ENCODE measurements at regions not wholly inside any gene's neighbourhood (a gene's known extent, or its start where the extent isn't known, plus 50 kb on each side); places are given as distances from the start of the nearest gene placed in this dataset.

DNA sequence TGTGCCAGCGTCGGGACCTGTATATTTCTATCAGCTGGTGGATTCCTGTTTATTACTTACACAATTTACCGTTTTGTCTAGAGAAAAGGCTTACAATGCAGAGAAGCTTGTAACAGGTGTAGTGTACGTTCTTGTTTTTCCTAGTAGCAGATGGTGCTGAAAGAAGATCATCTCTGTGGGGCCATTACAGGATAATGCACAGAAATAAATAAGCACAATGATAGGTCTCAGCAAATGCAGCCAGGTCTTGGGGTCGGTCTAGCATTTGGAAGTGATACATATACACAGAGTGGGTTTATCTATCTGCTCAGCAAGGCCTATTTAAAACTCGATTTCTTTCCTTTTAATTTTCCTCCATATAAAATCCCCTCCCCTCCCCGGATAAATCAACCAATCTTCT is 180.9 kb upstream of the LCORL start:
- intact Hi-C loops (cut with DNase I; ENCODE audit: low total_unique reads), result no loop called here
- Histone ChIP-seq H3K27ac (no peak overlapping the region), H3K27me3 (replicated peaks in 1 of 7) (no peaks in the 10 kb centered on the region), H3K4me3 (no peak overlapping the region), H3K36me3 (no peaks in the 10 kb centered on the region), H3K4me1 (no peaks in the 10 kb centered on the region), H3K9me3 (no peaks in the 10 kb centered on the region)
- DNase-seq, result no peak
- TF ChIP-seq POLR2A (IDR thresholded peaks at IDR 0.05) (no peak), POLR2AphosphoS5 (IDR thresholded peaks at IDR 0.05) (no peak)
- TF ChIP-seq, protein P1, sequence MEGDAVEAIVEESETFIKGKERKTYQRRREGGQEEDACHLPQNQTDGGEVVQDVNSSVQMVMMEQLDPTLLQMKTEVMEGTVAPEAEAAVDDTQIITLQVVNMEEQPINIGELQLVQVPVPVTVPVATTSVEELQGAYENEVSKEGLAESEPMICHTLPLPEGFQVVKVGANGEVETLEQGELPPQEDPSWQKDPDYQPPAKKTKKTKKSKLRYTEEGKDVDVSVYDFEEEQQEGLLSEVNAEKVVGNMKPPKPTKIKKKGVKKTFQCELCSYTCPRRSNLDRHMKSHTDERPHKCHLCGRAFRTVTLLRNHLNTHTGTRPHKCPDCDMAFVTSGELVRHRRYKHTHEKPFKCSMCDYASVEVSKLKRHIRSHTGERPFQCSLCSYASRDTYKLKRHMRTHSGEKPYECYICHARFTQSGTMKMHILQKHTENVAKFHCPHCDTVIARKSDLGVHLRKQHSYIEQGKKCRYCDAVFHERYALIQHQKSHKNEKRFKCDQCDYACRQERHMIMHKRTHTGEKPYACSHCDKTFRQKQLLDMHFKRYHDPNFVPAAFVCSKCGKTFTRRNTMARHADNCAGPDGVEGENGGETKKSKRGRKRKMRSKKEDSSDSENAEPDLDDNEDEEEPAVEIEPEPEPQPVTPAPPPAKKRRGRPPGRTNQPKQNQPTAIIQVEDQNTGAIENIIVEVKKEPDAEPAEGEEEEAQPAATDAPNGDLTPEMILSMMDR (IDR thresholded peaks at IDR 0.05 in 8 of 11, conservative IDR thresholded peaks at IDR 0.05 in 3 of 11), result no peak
- WGBS, 5 donors, result 82 to 93% (median 87%) methylated on average over 7 of the region's 7 CpGs

DNA sequence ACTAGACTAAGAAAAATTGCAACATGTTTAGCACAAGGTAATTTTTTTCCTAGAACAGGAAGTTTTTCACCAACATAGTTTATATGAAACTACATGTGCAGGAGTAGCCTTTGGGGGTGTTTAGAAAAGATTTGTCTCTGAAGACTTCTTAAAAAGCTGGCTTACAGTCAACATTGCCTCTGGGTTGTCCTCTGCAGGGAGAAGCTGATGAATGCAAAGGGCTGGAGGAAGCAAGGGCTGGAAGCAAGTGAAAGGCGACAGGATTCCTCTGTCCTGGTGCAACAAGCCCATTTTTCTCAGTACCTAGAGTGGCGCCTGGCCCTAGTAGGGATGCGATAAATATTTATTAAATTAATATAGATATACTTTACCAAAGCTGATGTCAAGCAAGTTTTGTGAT is 180.3 kb upstream of the LCORL start:
- H3K9me3 ChIP-seq, result no peaks in the 10 kb centered on the region
- no peak overlapping the region for H3K27ac ChIP-seq
- intact Hi-C loops (cut with DNase I; ENCODE audit: low total_unique reads), result no loop called here
- TF ChIP-seq POLR2A (IDR thresholded peaks at IDR 0.05) (no peak), POLR2AphosphoS5 (IDR thresholded peaks at IDR 0.05) (no peak)
- TF ChIP-seq, protein P1 (IDR thresholded peaks at IDR 0.05 in 8 of 11, conservative IDR thresholded peaks at IDR 0.05 in 3 of 11), result no peak
- no peaks in the 10 kb centered on the region for H3K36me3 ChIP-seq
- H3K4me3 ChIP-seq, result no peak overlapping the region
- 86 to 93% (median 88%) methylated on average over 3 of the region's 3 CpGs for WGBS, 5 donors
- H3K27me3 ChIP-seq (replicated peaks in 1 of 7), result no peaks in the 10 kb centered on the region
- DNase-seq, result no peak
- H3K4me1 ChIP-seq, result no peaks in the 10 kb centered on the region

- Histone ChIP-seq H3K4me3 (no peak overlapping the region), H3K27me3 (replicated peaks in 1 of 7) (peaks cover 0 to under 1% (median 0%) of the 10 kb centered on the region in 7 donors), H3K4me1 (no peaks in the 10 kb centered on the region), H3K27ac (no peak overlapping the region), H3K36me3 (no peaks in the 10 kb centered on the region), H3K9me3 (no peaks in the 10 kb centered on the region)
- TF ChIP-seq, protein P1 (IDR thresholded peaks at IDR 0.05 in 8 of 11, conservative IDR thresholded peaks at IDR 0.05 in 3 of 11), result no peak
- TF ChIP-seq POLR2AphosphoS5 (IDR thresholded peaks at IDR 0.05), result no peak
- no peak for TF ChIP-seq POLR2A (IDR thresholded peaks at IDR 0.05)
- intact Hi-C loops (cut with DNase I; ENCODE audit: low total_unique reads), result no loop called here
- no peak for DNase-seq
- WGBS, 5 donors, result 79 to 94% (median 86%) methylated on average over 6 of the region's 6 CpGs
Measured at GRCh38 chr4:18198653-18199052, 177.1 kb upstream of the LCORL start.

DNA sequence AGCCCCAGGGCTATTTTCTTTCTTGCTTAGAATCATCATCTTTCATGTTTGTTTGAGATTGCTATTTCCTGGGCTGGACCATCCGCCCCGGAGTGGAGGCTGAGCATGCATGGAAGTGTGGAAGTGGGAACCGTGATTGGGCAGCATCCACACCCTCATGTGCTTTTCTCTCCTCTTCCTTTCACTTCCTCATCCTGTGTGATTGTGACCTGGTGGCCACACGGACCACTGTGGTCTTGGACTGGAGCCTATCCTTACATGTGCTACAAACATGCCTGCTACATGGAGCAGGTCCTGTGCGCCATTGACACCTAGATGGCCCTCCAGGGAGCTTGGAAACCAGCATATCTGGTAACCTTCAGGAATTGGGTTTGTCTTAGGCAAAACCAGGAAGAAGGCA is 175.9 kb upstream of the LCORL start:
- intact Hi-C loops (cut with DNase I; ENCODE audit: low total_unique reads), result no loop called here
- Histone ChIP-seq H3K27ac (no peak overlapping the region), H3K9me3 (no peaks in the 10 kb centered on the region), H3K4me1 (no peaks in the 10 kb centered on the region), H3K4me3 (no peak overlapping the region), H3K36me3 (no peaks in the 10 kb centered on the region), H3K27me3 (replicated peaks in 1 of 7) (peaks cover 0 to 7% (median 0%) of the 10 kb centered on the region in 7 donors)
- no peak for DNase-seq
- TF ChIP-seq POLR2A (IDR thresholded peaks at IDR 0.05) (no peak), POLR2AphosphoS5 (IDR thresholded peaks at IDR 0.05) (no peak)
- TF ChIP-seq, protein P1 (IDR thresholded peaks at IDR 0.05 in 8 of 11, conservative IDR thresholded peaks at IDR 0.05 in 3 of 11), result no peak
- WGBS, 5 donors, result 55 to 68% (median 66%) methylated on average over 5 of the region's 5 CpGs
